ENCODE measurements at regions not wholly inside any gene's neighbourhood (a gene's known extent, or its start where the extent isn't known, plus 50 kb on each side); places are given as distances from the start of the nearest gene placed in this dataset.

DNA sequence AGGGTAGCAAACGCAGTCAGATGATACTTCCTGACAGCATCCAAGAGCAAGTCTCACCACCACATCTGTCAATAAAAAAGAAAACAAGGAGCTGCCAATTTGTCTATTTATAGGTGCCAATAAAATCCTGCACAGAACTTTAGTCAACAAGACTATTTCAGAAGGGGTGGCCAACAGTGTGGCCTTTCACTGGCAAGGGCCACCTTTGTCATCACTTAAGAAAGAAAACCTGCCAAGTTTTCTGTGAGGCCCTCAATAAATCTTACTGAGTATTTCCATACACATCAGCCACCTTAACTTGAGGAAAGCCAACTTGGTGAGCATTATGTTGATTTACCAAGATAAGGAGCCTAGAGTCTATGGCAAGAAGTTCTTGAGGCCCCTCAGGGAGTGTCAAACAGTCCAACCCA is 312.3 kb downstream of the ENC1 start:
- H3K27me3 ChIP-seq (ENCODE audit: control insufficient read depth in 2 of 2, insufficient read depth in 2 of 2, low read length in 2 of 2): no peaks in the 10 kb centered on the region
- no peak overlapping the region for H3K27ac ChIP-seq (ENCODE audit: insufficient read depth, low read depth, low read length)
- ChIA-PET POLR2A (no interaction called here), CTCF (no interaction called here)
- dilution Hi-C loops (cut with MboI; ENCODE audit: extremely low pct_ligation_motif_present, low sequenced_read_pairs): no loop called here
- intact Hi-C loops (cut with micrococcal nuclease): loop anchor here (5.0 kb wide), 1 partner anchor 314 kb away; the partner anchor contains the start of gene ENC1
- H3K4me2 ChIP-seq (ENCODE audit: insufficient read depth, low read length): no peak overlapping the region
- H3K79me2 ChIP-seq (ENCODE audit: control insufficient read depth, insufficient read depth, low read length): no peaks in the 10 kb centered on the region
- TF ChIP-seq, protein P1, sequence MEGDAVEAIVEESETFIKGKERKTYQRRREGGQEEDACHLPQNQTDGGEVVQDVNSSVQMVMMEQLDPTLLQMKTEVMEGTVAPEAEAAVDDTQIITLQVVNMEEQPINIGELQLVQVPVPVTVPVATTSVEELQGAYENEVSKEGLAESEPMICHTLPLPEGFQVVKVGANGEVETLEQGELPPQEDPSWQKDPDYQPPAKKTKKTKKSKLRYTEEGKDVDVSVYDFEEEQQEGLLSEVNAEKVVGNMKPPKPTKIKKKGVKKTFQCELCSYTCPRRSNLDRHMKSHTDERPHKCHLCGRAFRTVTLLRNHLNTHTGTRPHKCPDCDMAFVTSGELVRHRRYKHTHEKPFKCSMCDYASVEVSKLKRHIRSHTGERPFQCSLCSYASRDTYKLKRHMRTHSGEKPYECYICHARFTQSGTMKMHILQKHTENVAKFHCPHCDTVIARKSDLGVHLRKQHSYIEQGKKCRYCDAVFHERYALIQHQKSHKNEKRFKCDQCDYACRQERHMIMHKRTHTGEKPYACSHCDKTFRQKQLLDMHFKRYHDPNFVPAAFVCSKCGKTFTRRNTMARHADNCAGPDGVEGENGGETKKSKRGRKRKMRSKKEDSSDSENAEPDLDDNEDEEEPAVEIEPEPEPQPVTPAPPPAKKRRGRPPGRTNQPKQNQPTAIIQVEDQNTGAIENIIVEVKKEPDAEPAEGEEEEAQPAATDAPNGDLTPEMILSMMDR (IDR thresholded peaks at IDR 0.05; ENCODE audit: extremely low read depth in 1 of 2, insufficient read depth in 1 of 2, low read depth in 1 of 2, low read length in 2 of 2): no peak
- TF ChIP-seq MYC (IDR thresholded peaks at IDR 0.05; ENCODE audit: low read depth, low read length) (no peak), POLR2A (IDR thresholded peaks at IDR 0.05; ENCODE audit: low read depth, low read length) (no peak), FOS (IDR thresholded peaks at IDR 0.05; ENCODE audit: borderline replicate concordance, insufficient read depth, low read length) (no peak), GATA2 (IDR thresholded peaks at IDR 0.05; ENCODE audit: insufficient read depth, insufficient read length, low read depth, low read length) (no peak), JUN (IDR thresholded peaks at IDR 0.05; ENCODE audit: borderline replicate concordance, insufficient read depth, insufficient read length, low read depth) (no peak), EZH2 (IDR thresholded peaks at IDR 0.05; ENCODE audit: borderline replicate concordance, low read depth, low read length, severe bottlenecking) (no peak), MAX (IDR thresholded peaks at IDR 0.05; ENCODE audit: insufficient read depth, insufficient read length) (no peak), POLR2AphosphoS5 (IDR thresholded peaks at IDR 0.05; ENCODE audit: insufficient read depth, low read depth, low read length) (no peak)
- DNase-seq (ENCODE audit: low read depth, low spot score): no peak
- H3K36me3 ChIP-seq (ENCODE audit: control insufficient read depth in 2 of 2, extremely low read depth in 1 of 2, insufficient read depth in 2 of 2, low read length in 2 of 2): no peaks in the 10 kb centered on the region
- H2AFZ ChIP-seq (ENCODE audit: low read depth, low read length): no peak overlapping the region
- peaks cover 13% of the 10 kb centered on the region for H3K4me1 ChIP-seq (ENCODE audit: control insufficient read depth, extremely low read depth, insufficient read depth, low read length)
- H3K9me3 ChIP-seq (replicated peaks; ENCODE audit: control insufficient read depth, insufficient read depth, low read length): no peaks in the 10 kb centered on the region
- H3K4me3 ChIP-seq (replicated peaks in 1 of 3; ENCODE audit: insufficient read depth in 1 of 3, low read depth in 1 of 3, low read length in 3 of 3): no peak overlapping the region
- no peaks in the 10 kb centered on the region for H3K9me1 ChIP-seq (replicated peaks; ENCODE audit: control insufficient read depth, extremely low read depth, insufficient read depth, low read length)
- BruUV-seq (replicated peaks): no TSS peak
- H4K20me1 ChIP-seq (replicated peaks; ENCODE audit: control insufficient read depth, extremely low read depth, insufficient read depth, low read length): no peaks in the 10 kb centered on the region
- no peak for FAIRE-seq
- no peak overlapping the region for H3K9ac ChIP-seq (replicated peaks; ENCODE audit: extremely low read depth, insufficient read depth, low read length)

Data from endothelial cell of umbilical vein (primary cell).